HTR-8/SVneo (cell line): ENCODE measurements at regions not wholly inside any gene's neighbourhood (a gene's known extent, or its start where the extent isn't known, plus 50 kb on each side); places are given as distances from the start of the nearest gene placed in this dataset.

ENCODE experiments used
- DNase-seq: peaks from one replicate; pipeline ENCODE4 v3.0.0; 2011; ENCODE audit warnings: low spot score, mixed read lengths; ENCODE audit not compliant: insufficient read length
- FAIRE-seq: peaks from 2 replicates; lab custom pipeline; 2011; peaks lifted over from hg19 to GRCh38; lab: Jason Lieb, UNC

- no peak for FAIRE-seq
- no peak for DNase-seq
Observed at GRCh38 chr6:77204555-77204954, 258.7 kb downstream of the HTR1B start.

GRCh38 chr6:77183447-77183846 lies 279.8 kb downstream of the HTR1B start:
- DNase-seq (no peak), FAIRE-seq (no peak)

GRCh38 chr6:77181749-77182148 lies 281.5 kb downstream of the HTR1B start:
- FAIRE-seq = no peak
- DNase-seq = no peak

- DNase-seq (no peak), FAIRE-seq (no peak)
Observed at GRCh38 chr6:77180326-77180725, 283.0 kb downstream of the HTR1B start.

- FAIRE-seq = no peak
Observed at GRCh38 chr6:77178821-77179220, 284.5 kb downstream of the HTR1B start.

GRCh38 chr6:77177470-77177869 lies 285.8 kb downstream of the HTR1B start:
- no peak for FAIRE-seq
- no peak for DNase-seq

More at GRCh38 chr6:77178821-77179220, 284.5 kb downstream of the HTR1B start:
- no peak for DNase-seq

- DNase-seq (no peak), FAIRE-seq (no peak)
Observed at GRCh38 chr6:77173472-77174074, 289.7 kb downstream of the HTR1B start.

GRCh38 chr6:77172578-77172977 lies 290.7 kb downstream of the HTR1B start:
- DNase-seq (no peak), FAIRE-seq (no peak)

GRCh38 chr6:77159730-77160129 lies 303.6 kb downstream of the HTR1B start:
- no peak for FAIRE-seq

GRCh38 chr6:77151241-77151640 lies 312.1 kb downstream of the HTR1B start:
- no peak for DNase-seq
- no peak for FAIRE-seq

More at GRCh38 chr6:77159730-77160129, 303.6 kb downstream of the HTR1B start:
- no peak for DNase-seq

GRCh38 chr6:77150736-77151135 lies 312.6 kb downstream of the HTR1B start:
- DNase-seq (no peak), FAIRE-seq (no peak)

- DNase-seq (no peak), FAIRE-seq (no peak)
Observed at GRCh38 chr6:77145244-77145643, 318.0 kb downstream of the HTR1B start.

GRCh38 chr6:77143659-77144447 lies 319.4 kb downstream of the HTR1B start:
- FAIRE-seq = no peak

GRCh38 chr6:77136086-77136485 lies 327.2 kb downstream of the HTR1B start:
- no peak for DNase-seq
- FAIRE-seq = no peak

More at GRCh38 chr6:77143659-77144447, 319.4 kb downstream of the HTR1B start:
- no peak for DNase-seq

- DNase-seq (no peak), FAIRE-seq (no peak)
Observed at GRCh38 chr6:77133031-77133430, 330.3 kb downstream of the HTR1B start.

GRCh38 chr6:77131426-77131825 lies 331.9 kb downstream of the HTR1B start:
- no peak for DNase-seq
- FAIRE-seq = no peak

GRCh38 chr6:77124604-77125003 lies 338.7 kb downstream of the HTR1B start:
- peak; percentile 3 for DNase-seq
- FAIRE-seq = no peak

- FAIRE-seq (no peak), DNase-seq (no peak)
Observed at GRCh38 chr6:77123527-77123926, 339.8 kb downstream of the HTR1B start.

GRCh38 chr6:77106992-77107391 lies 356.3 kb downstream of the HTR1B start:
- no peak for FAIRE-seq

GRCh38 chr6:77105091-77105490 lies 358.2 kb downstream of the HTR1B start:
- FAIRE-seq (no peak), DNase-seq (no peak)

More at GRCh38 chr6:77106992-77107391, 356.3 kb downstream of the HTR1B start:
- no peak for DNase-seq

- FAIRE-seq = no peak
- DNase-seq = no peak
Observed at GRCh38 chr6:77097940-77098339, 365.4 kb downstream of the HTR1B start.
